ENCODE measurements at regions not wholly inside any gene's neighbourhood (a gene's known extent, or its start where the extent isn't known, plus 50 kb on each side); places are given as distances from the start of the nearest gene placed in this dataset.

GRCh38 chr13:59392328-59392727 lies 771.4 kb downstream of the DIAPH3 start:
- H4K20me1 ChIP-seq (ENCODE audit: insufficient read depth, low read length, poor library complexity, severe bottlenecking) = no peaks in the 10 kb centered on the region
- no peaks in the 10 kb centered on the region for H3K9me3 ChIP-seq (ENCODE audit: insufficient read depth, low read depth, low read length)
- no peak overlapping the region for H3K9ac ChIP-seq (ENCODE audit: low read depth, low read length, poor library complexity, severe bottlenecking)
- no peak overlapping the region for H3K4me3 ChIP-seq (ENCODE audit: low read length, poor library complexity, severe bottlenecking)
- H3K4me1 ChIP-seq (ENCODE audit: insufficient read depth, low read length, poor library complexity, severe bottlenecking) = peaks cover 9% of the 10 kb centered on the region
- H3K79me2 ChIP-seq (ENCODE audit: insufficient read depth, low read length) = no peaks in the 10 kb centered on the region
- H3K27me3 ChIP-seq (ENCODE audit: insufficient read depth, low read length, poor library complexity, severe bottlenecking) = no peaks in the 10 kb centered on the region
- no peak for TF ChIP-seq EZH2phosphoT487 (IDR thresholded peaks at IDR 0.05; ENCODE audit: borderline replicate concordance)
- TF ChIP-seq CTCF (conservative IDR thresholded peaks at IDR 0.05; ENCODE audit: low read length) = no peak
- H3F3A ChIP-seq (ENCODE audit: low read depth) = no peaks in the 10 kb centered on the region
- H3K36me3 ChIP-seq (ENCODE audit: insufficient read depth, low read length) = no peaks in the 10 kb centered on the region
- H3K9me2 ChIP-seq (replicated peaks; ENCODE audit: low read depth, low read length) = no peaks in the 10 kb centered on the region
- H2AFZ ChIP-seq (ENCODE audit: low read length) = peak overlapping the region; percentile 85
- peak overlapping the region; percentile 64 for H3K4me2 ChIP-seq (ENCODE audit: low read depth, low read length, poor library complexity, severe bottlenecking)

- Histone ChIP-seq H3K4me1 (ENCODE audit: insufficient read depth, low read length, poor library complexity, severe bottlenecking) (peaks cover 9% of the 10 kb centered on the region), H3K4me3 (ENCODE audit: low read length, poor library complexity, severe bottlenecking) (no peak overlapping the region), H3K79me2 (ENCODE audit: insufficient read depth, low read length) (no peaks in the 10 kb centered on the region), H3K4me2 (ENCODE audit: low read depth, low read length, poor library complexity, severe bottlenecking) (no peak overlapping the region), H3K9me3 (ENCODE audit: insufficient read depth, low read depth, low read length) (no peaks in the 10 kb centered on the region), H3K27me3 (ENCODE audit: insufficient read depth, low read length, poor library complexity, severe bottlenecking) (no peaks in the 10 kb centered on the region), H3F3A (ENCODE audit: low read depth) (no peaks in the 10 kb centered on the region), H3K9me2 (replicated peaks; ENCODE audit: low read depth, low read length) (no peaks in the 10 kb centered on the region), H4K20me1 (ENCODE audit: insufficient read depth, low read length, poor library complexity, severe bottlenecking) (no peaks in the 10 kb centered on the region), H2AFZ (ENCODE audit: low read length) (no peak overlapping the region), H3K36me3 (ENCODE audit: insufficient read depth, low read length) (no peaks in the 10 kb centered on the region), H3K9ac (ENCODE audit: low read depth, low read length, poor library complexity, severe bottlenecking) (no peak overlapping the region)
- no peak for TF ChIP-seq CTCF (conservative IDR thresholded peaks at IDR 0.05; ENCODE audit: low read length)
These were observed 769.2 kb downstream of the DIAPH3 start for GRCh38 chr13:59394496-59394895.

GRCh38 chr13:59398127-59398526 lies 765.6 kb downstream of the DIAPH3 start:
- H3K4me2 ChIP-seq (ENCODE audit: low read depth, low read length, poor library complexity, severe bottlenecking) = no peak overlapping the region
- H3K27me3 ChIP-seq (ENCODE audit: insufficient read depth, low read length, poor library complexity, severe bottlenecking) = no peaks in the 10 kb centered on the region

More at GRCh38 chr13:59398127-59398526, 765.6 kb downstream of the DIAPH3 start:
- Histone ChIP-seq H3K9me3 (ENCODE audit: insufficient read depth, low read depth, low read length) (no peaks in the 10 kb centered on the region), H3K9ac (ENCODE audit: low read depth, low read length, poor library complexity, severe bottlenecking) (no peak overlapping the region), H3F3A (ENCODE audit: low read depth) (no peaks in the 10 kb centered on the region), H3K9me2 (replicated peaks; ENCODE audit: low read depth, low read length) (no peaks in the 10 kb centered on the region), H3K4me3 (ENCODE audit: low read length, poor library complexity, severe bottlenecking) (no peak overlapping the region), H2AFZ (ENCODE audit: low read length) (no peak overlapping the region), H3K4me1 (ENCODE audit: insufficient read depth, low read length, poor library complexity, severe bottlenecking) (no peaks in the 10 kb centered on the region), H3K79me2 (ENCODE audit: insufficient read depth, low read length) (no peaks in the 10 kb centered on the region), H3K36me3 (ENCODE audit: insufficient read depth, low read length) (no peaks in the 10 kb centered on the region), H4K20me1 (ENCODE audit: insufficient read depth, low read length, poor library complexity, severe bottlenecking) (no peaks in the 10 kb centered on the region)
- TF ChIP-seq CTCF (conservative IDR thresholded peaks at IDR 0.05; ENCODE audit: low read length) = no peak
- TF ChIP-seq EZH2phosphoT487 (IDR thresholded peaks at IDR 0.05; ENCODE audit: borderline replicate concordance) = no peak
